ENCODE measurements at regions not wholly inside any gene's neighbourhood (a gene's known extent, or its start where the extent isn't known, plus 50 kb on each side); places are given as distances from the start of the nearest gene placed in this dataset.
A peak's percentile ranks its signal among the peaks of the same experiment; 100 is the strongest.

DNA sequence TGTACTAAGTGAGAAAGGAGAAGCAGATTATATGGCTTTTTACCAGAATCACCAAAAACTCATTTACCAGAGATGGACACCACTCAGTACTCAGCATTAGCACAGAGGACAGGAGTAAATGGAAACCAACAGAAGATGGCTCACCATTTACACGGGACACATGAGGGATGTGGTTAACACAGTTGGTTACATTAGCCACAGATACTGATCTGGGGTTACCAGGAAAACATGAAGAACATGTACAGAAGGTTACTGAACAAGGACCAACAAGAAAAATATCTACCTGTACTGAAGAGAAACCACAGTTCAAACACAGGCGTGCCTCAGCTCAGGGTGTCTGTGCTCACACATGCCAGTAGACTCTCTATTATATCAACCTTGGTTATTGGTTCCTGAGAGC is 1285.8 kb upstream of the SORCS1 start:
- TF ChIP-seq, protein P1, sequence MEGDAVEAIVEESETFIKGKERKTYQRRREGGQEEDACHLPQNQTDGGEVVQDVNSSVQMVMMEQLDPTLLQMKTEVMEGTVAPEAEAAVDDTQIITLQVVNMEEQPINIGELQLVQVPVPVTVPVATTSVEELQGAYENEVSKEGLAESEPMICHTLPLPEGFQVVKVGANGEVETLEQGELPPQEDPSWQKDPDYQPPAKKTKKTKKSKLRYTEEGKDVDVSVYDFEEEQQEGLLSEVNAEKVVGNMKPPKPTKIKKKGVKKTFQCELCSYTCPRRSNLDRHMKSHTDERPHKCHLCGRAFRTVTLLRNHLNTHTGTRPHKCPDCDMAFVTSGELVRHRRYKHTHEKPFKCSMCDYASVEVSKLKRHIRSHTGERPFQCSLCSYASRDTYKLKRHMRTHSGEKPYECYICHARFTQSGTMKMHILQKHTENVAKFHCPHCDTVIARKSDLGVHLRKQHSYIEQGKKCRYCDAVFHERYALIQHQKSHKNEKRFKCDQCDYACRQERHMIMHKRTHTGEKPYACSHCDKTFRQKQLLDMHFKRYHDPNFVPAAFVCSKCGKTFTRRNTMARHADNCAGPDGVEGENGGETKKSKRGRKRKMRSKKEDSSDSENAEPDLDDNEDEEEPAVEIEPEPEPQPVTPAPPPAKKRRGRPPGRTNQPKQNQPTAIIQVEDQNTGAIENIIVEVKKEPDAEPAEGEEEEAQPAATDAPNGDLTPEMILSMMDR (conservative IDR thresholded peaks at IDR 0.05; ENCODE audit: control insufficient read depth, insufficient read depth, low read depth, low read length): no peak
- no peak overlapping the region for H3K4me3 ChIP-seq (ENCODE audit: control insufficient read depth, low read depth, low read length)
- no peak for DNase-seq (ENCODE audit: low read depth)

DNA sequence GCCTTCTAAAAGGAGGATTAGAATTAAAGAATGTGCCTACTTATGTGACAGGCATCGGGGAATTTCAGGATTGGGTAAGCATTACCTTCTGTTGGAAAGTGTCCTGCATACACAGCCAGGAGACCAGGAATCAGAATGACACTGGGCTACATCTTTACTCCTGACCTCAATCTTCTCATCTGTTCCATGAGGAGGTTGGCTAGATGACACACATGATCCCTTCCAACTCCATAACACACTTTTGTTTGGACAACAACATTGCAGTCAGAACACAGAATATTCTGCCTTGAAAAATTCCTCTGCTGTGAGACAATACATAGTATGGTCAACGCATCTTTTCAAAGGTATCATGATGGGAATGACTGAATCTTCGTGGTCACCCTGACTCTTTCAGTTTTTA is 1281.2 kb upstream of the SORCS1 start:
- peak; percentile 15 for DNase-seq (ENCODE audit: low read depth)
- TF ChIP-seq, protein P1 (conservative IDR thresholded peaks at IDR 0.05; ENCODE audit: control insufficient read depth, insufficient read depth, low read depth, low read length): no peak
- no peak overlapping the region for H3K4me3 ChIP-seq (ENCODE audit: control insufficient read depth, low read depth, low read length)

DNA sequence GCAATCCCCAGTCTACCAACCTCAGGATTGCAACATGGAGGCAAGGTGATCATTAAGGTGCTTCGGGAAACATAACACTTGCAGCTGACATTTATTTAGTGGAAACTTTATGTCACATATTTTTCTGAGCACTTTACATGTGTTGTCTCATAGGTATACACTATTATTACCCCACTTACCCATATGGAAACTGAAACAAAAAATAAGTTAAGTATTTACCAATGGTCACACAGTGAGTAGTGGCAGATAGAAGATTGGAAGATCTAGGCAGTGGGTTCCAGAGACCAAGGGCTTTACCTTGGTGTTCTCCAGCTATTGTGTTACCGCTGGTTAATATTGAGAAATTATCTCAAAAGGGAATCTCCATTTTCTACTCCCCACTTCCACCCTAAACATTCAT is 1279.1 kb upstream of the SORCS1 start:
- DNase-seq (ENCODE audit: low read depth): no peak
- TF ChIP-seq, protein P1 (conservative IDR thresholded peaks at IDR 0.05; ENCODE audit: control insufficient read depth, insufficient read depth, low read depth, low read length): no peak
- H3K4me3 ChIP-seq (ENCODE audit: control insufficient read depth, low read depth, low read length): no peak overlapping the region

DNA sequence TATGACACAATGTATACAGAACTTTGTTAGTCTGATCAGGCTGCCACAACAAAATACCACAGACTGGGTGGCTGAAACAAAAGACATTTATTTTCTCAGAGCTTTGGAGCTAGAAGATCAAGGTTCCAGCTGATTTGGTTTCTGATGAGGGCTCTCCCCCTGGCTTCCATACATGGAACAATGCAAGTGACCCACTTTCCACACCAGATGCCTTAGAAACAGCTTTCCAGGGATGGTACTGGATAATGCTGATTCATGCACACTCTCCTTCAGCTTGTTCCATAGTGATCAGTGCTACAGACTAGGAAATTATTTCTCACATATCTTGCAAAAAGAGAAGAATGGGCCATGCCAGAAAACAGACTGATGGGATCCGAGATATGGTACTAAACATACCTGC is 1274.9 kb upstream of the SORCS1 start:
- peak; percentile 19 for DNase-seq (ENCODE audit: low read depth)
- no peak overlapping the region for H3K4me3 ChIP-seq (ENCODE audit: control insufficient read depth, low read depth, low read length)
- TF ChIP-seq, protein P1 (conservative IDR thresholded peaks at IDR 0.05; ENCODE audit: control insufficient read depth, insufficient read depth, low read depth, low read length): peak; percentile 10

DNA sequence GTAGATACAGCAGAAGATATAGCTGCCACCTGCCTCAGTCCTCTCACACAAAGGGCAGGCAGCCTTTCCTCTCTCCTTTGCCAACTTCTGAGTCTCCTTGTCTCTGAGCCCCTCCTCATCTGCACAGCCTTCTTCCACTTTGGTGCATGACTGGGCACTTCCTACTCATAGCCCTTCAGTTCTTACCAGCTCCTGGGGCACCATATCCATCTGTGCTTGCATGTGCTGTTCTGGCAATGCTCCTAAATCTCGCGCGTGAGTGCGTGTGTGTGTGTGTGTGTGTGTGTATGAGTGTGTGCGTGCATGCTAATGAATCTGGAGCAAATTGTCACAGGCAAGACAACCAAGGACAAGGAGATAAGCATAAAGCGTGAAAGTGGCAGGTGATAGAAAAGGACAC is 1271.6 kb upstream of the SORCS1 start:
- TF ChIP-seq, protein P1 (conservative IDR thresholded peaks at IDR 0.05; ENCODE audit: control insufficient read depth, insufficient read depth, low read depth, low read length): no peak
- H3K4me3 ChIP-seq (ENCODE audit: control insufficient read depth, low read depth, low read length): no peak overlapping the region
- no peak for DNase-seq (ENCODE audit: low read depth)

DNA sequence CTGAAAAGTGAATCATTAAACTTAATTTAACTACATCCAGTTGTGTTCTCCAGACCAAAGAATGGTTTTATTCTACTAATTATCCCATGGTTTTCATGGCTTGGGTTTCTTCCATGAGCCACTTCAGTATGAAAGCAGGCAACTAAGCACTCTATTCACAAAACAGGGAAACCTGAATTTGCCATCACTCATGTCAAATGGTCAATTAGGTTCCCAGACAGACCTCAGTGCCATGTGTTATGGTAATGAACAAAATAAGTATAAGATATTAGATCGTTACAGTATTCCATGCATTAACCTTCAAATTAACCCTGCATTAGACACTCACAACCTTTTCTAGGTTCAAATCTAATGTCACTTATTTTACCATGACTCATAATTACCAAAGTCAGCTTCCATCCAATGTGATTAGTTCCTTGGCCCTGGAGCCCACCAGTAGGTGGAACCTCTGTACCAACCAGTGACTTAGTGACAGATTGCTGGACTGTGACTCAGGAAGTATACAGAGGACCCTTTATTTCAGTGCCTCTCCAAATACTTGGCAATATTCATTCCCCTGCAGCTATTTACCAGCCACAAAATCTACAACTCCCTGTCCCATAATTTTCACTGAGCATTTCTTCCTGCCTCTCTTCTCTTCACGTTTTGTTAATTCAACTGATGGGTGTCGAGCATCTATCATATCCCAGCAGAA is 1270.2 kb upstream of the SORCS1 start:
- H3K4me3 ChIP-seq (ENCODE audit: control insufficient read depth, low read depth, low read length): no peak overlapping the region
- no peak for DNase-seq (ENCODE audit: low read depth)
- TF ChIP-seq, protein P1 (conservative IDR thresholded peaks at IDR 0.05; ENCODE audit: control insufficient read depth, insufficient read depth, low read depth, low read length): no peak

DNA sequence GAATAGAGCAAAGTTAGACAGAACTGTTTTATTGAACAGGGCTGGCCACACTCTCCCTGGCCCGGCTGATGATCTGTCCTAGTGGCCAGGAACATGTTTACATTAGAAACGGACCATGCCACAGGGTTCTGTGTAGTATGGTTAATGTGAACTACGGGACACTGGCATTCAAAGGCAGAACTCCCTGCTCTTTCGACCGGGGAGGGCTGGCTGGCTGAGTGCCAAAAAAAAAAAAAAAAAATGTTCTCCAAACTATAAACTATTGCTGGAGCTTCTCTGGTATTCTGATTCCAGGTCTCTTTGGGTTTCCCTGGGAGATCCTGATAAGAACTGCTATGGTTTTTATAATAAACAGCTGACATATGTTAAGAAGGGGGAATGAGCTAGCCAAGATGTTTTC is 1262.6 kb upstream of the SORCS1 start:
- no peak for DNase-seq (ENCODE audit: low read depth)
- TF ChIP-seq, protein P1 (conservative IDR thresholded peaks at IDR 0.05; ENCODE audit: control insufficient read depth, insufficient read depth, low read depth, low read length): no peak
- H3K4me3 ChIP-seq (ENCODE audit: control insufficient read depth, low read depth, low read length): no peak overlapping the region

Data from fibroblast of mammary gland (primary cell).